Parathyroid adenoma (tissue), 2 donors: ENCODE measurements at regions not wholly inside any gene's neighbourhood (a gene's known extent, or its start where the extent isn't known, plus 50 kb on each side); places are given as distances from the start of the nearest gene placed in this dataset.

ENCODE experiments used
- H2AFZ ChIP-seq: fragments of 300-600 bp; sonication (generic); one replicate; pipeline ENCODE4 v1.7.0; 2017; ENCODE audit warnings: antibody characterized with exemption, mild to moderate bottlenecking
- H3K27ac ChIP-seq: fragments of 300-600 bp; sonication (generic); one replicate; pipeline ENCODE4 v1.7.0; 2017
- H3K27me3 ChIP-seq: fragments of 300-600 bp; sonication (generic); one replicate; pipeline ENCODE4 v1.7.0; 2017; ENCODE audit warnings: low read length; ENCODE audit not compliant: control insufficient read depth, insufficient read depth
- H3K36me3 ChIP-seq: fragments of 300-600 bp; sonication (generic); one replicate; pipeline ENCODE4 v1.7.0; 2017; ENCODE audit warnings: low read length; ENCODE audit not compliant: control insufficient read depth, insufficient read depth
- H3K4me1 ChIP-seq: fragments of 300-600 bp; sonication (generic); one replicate; pipeline ENCODE4 v1.7.0; 2017; ENCODE audit warnings: control low read depth
- H3K4me2 ChIP-seq: fragments of 300-600 bp; sonication (generic); one replicate; pipeline ENCODE4 v1.7.0; 2017; ENCODE audit warnings: low read length
- H3K4me3 ChIP-seq: fragments of 300-600 bp; sonication (generic); one replicate; pipeline ENCODE4 v1.7.0; 2017; ENCODE audit warnings: low read depth, low read length
- H3K79me2 ChIP-seq: fragments of 300-600 bp; sonication (generic); one replicate; pipeline ENCODE4 v1.7.0; 2017; ENCODE audit warnings: control low read depth
- H3K9ac ChIP-seq: fragments of 300-600 bp; sonication (generic); one replicate; pipeline ENCODE4 v1.7.0; 2017; ENCODE audit warnings: mild to moderate bottlenecking
- H3K9me3 ChIP-seq: fragments of 300-600 bp; sonication (generic); one replicate; pipeline ENCODE4 v1.7.0; 2017; ENCODE audit warnings: low read length; ENCODE audit not compliant: control insufficient read depth
- TF ChIP-seq, protein P1 (sequence below): fragments of 300-600 bp; sonication (generic); IDR thresholded peaks from one replicate; pipeline ENCODE4 v1.7.0; 2017; ENCODE audit warnings: antibody characterized with exemption, mild to moderate bottlenecking
- donor health status: primary hyperparathyroidism.

DNA sequence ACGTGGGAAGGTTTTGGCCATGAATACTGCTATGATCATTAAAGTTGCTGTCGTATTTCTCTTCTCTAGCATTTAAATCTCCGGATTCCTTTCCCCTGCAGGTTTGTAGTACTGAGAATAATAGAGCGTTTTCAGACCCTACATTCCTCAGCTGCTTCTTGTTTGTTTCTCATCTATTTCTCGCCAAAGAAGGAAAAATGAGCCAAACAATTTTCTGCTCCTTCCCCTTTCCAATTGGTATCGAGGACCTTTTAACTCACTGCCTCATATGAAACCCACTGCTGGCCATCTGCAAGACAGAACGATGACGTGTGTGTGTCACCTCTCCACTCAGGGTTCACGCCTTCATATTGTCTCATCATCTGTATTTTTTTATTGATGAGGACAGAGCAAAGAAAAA is 689.4 kb upstream of the WWC1 start:
- no peak overlapping the region for H3K27ac ChIP-seq
- H3K4me3 ChIP-seq: no peak overlapping the region
- no peak overlapping the region for H3K9ac ChIP-seq
- H2AFZ ChIP-seq: no peak overlapping the region
- H3K4me1 ChIP-seq: no peaks in the 10 kb centered on the region
- H3K36me3 ChIP-seq: no peaks in the 10 kb centered on the region
- TF ChIP-seq, protein P1, sequence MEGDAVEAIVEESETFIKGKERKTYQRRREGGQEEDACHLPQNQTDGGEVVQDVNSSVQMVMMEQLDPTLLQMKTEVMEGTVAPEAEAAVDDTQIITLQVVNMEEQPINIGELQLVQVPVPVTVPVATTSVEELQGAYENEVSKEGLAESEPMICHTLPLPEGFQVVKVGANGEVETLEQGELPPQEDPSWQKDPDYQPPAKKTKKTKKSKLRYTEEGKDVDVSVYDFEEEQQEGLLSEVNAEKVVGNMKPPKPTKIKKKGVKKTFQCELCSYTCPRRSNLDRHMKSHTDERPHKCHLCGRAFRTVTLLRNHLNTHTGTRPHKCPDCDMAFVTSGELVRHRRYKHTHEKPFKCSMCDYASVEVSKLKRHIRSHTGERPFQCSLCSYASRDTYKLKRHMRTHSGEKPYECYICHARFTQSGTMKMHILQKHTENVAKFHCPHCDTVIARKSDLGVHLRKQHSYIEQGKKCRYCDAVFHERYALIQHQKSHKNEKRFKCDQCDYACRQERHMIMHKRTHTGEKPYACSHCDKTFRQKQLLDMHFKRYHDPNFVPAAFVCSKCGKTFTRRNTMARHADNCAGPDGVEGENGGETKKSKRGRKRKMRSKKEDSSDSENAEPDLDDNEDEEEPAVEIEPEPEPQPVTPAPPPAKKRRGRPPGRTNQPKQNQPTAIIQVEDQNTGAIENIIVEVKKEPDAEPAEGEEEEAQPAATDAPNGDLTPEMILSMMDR: no peak
- no peak overlapping the region for H3K4me2 ChIP-seq
- no peaks in the 10 kb centered on the region for H3K79me2 ChIP-seq
- no peaks in the 10 kb centered on the region for H3K27me3 ChIP-seq
- H3K9me3 ChIP-seq: no peaks in the 10 kb centered on the region

DNA sequence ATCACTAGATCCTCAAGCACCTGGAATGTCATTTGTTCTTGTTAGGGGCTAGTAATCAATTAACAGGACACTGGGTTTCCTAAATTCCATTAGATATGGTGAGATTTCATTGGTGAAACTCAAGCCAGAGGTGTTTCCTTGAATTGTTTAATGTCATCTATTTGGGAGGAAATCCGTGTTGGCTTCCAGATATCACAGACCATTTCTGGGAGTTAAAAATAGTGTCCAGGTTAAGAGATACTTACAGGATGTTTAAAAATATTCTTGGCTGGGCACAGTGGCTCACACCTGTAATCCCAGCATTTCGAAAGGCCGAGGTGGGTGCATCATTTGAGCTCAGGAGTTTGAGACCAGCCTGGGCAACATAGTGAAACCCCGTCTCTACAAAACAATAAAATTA is 688.3 kb upstream of the WWC1 start:
- Histone ChIP-seq H3K36me3 (no peaks in the 10 kb centered on the region), H3K9me3 (no peaks in the 10 kb centered on the region)

DNA sequence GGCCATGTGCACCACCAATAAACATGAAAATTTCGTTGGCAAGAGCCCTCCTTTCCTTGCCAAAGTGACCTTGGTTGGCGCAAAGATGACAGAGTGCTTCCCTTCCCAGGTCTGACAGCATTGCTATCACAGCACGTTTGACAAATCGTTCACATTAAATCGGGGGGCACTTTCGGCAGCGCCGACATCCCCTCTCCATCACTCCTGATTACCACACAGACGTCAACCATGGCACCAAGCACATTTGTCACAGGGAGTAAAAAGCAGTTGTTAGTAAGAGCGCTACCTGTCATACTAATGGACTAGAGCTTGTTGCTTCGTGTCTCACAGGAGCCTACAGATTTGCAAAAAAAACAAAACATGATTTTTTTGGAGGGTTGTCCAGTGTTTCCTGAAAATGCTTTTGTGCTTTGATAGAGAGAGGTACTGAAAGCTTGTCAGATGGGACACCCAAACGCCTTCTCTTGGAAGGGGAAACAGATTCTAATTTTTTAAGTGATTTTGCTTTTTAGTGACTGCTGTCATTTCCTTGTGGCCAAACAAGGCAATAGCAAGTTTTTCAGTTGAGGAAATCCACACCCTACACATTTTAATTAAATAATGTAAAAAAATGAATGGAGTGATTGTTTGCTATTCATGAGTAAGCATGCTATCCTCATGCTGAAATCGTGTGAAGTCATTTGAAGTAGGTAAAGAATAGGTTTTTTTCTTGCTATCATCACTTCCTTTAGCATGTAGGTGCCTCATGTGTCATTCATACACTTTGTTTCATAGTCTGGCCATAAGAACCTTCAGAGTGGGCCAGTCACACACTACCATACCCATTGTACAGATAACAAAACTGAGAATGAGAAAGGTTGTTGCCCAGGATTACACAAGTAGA is 682.8 kb upstream of the WWC1 start:
- H3K4me2 ChIP-seq: no peak overlapping the region
- no peaks in the 10 kb centered on the region for H3K36me3 ChIP-seq
- no peak overlapping the region for H3K9ac ChIP-seq
- TF ChIP-seq, protein P1: no peak
- no peaks in the 10 kb centered on the region for H3K27me3 ChIP-seq
- no peaks in the 10 kb centered on the region for H3K4me1 ChIP-seq
- H2AFZ ChIP-seq: no peak overlapping the region
- no peaks in the 10 kb centered on the region for H3K79me2 ChIP-seq
- no peak overlapping the region for H3K27ac ChIP-seq
- H3K9me3 ChIP-seq: no peaks in the 10 kb centered on the region
- no peak overlapping the region for H3K4me3 ChIP-seq

More for the DNA sequence above, 688.3 kb upstream of the WWC1 start:
- Histone ChIP-seq H3K27me3 (no peaks in the 10 kb centered on the region), H3K79me2 (no peaks in the 10 kb centered on the region), H3K27ac (no peak overlapping the region), H3K9ac (no peak overlapping the region), H3K4me3 (no peak overlapping the region), H3K4me2 (no peak overlapping the region), H3K4me1 (no peaks in the 10 kb centered on the region), H2AFZ (no peak overlapping the region)
- TF ChIP-seq, protein P1: no peak

DNA sequence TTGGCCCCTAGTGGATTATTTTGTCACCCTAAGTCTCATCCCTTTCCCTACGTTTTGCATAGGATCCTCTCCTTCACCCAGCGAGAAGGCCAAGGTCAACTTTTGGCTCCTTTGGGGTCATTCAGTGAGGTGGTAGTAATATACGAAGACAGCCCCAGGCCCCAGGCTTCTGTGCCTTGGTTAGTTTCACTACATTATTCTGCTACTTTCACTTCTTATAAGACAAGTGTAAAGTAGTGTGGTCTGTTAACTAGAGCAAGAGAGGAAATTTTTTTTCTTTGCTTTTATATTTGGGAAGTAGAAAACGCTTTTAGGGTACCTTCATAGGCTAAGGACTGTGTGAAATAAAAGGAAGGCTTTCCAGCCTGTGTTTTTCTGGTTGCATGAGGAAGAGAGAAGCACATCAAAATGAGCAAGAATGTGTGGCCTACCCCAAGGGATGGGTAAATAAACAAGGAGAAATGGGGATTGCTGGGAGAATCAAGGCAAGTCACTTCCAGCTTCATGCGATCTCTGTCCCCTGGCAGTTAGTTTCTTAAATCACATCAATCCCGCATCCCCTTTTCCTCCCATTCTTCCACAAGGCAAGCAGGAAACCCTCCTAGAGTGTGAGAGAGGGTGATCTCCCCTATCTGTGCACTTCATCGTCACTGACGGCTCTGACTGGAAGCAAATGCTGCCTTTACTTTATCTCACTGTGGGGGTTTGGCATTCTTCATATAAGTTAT is 677.0 kb upstream of the WWC1 start:
- H3K4me2 ChIP-seq: no peak overlapping the region
- no peak overlapping the region for H3K4me3 ChIP-seq
- no peaks in the 10 kb centered on the region for H3K79me2 ChIP-seq
- TF ChIP-seq, protein P1: no peak
- no peaks in the 10 kb centered on the region for H3K36me3 ChIP-seq
- H3K4me1 ChIP-seq: no peaks in the 10 kb centered on the region
- no peak overlapping the region for H3K27ac ChIP-seq
- no peak overlapping the region for H2AFZ ChIP-seq
- no peaks in the 10 kb centered on the region for H3K9me3 ChIP-seq
- H3K27me3 ChIP-seq: no peaks in the 10 kb centered on the region
- H3K9ac ChIP-seq: no peak overlapping the region
